ENCODE measurements at regions not wholly inside any gene's neighbourhood (a gene's known extent, or its start where the extent isn't known, plus 50 kb on each side); places are given as distances from the start of the nearest gene placed in this dataset.

DNA sequence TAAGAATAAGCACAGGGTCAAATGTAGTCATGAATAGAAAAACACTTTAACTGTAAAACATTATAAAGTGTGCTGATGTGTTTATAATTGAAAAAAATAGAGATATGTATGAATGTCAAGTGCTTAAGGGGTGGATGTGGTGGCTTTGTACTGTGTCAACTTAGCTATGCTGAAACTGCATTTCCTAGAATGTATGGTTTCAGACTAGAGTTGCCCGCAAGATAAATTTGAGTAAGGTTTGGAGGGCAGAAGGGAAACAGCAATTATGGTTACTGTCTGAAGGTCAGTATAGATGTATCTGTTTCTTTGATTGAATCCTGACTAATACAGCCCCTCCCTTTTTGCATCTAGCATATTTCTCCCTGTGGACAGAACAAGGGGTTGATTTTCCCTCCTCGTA, 288.1 kb upstream of the MOCS1 start:
- Mint-ChIP-seq H3K36me3 (ENCODE audit: insufficient read depth) (no peaks in the 10 kb centered on the region), H3K27me3 (ENCODE audit: low read depth) (peaks cover under 1% of the 10 kb centered on the region), H3K4me1 (ENCODE audit: low read depth) (no peaks in the 10 kb centered on the region), H3K9me3 (peaks cover 3% of the 10 kb centered on the region), H3K4me3 (no peak overlapping the region)
- DNase-seq: no peak
- no peak for ATAC-seq

DNA sequence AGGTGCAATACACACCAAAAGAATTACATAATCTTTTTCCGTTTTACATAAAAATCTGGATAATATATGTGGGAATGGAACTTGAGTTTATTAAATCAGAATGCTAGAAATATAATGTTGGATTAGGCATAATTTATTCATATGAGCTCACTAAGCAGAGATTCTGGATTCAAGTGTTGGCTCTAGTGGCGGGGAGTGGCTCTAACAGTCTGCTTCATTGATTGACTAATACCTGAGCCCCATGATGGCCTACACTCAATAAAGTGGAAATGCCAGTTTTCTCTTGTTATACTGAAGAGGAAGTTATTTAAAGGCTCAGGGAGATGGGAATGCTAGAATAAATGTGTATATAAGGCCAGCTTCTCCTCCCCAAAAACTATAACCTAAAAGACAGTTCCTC, 285.5 kb upstream of the MOCS1 start:
- no peak for DNase-seq

DNA sequence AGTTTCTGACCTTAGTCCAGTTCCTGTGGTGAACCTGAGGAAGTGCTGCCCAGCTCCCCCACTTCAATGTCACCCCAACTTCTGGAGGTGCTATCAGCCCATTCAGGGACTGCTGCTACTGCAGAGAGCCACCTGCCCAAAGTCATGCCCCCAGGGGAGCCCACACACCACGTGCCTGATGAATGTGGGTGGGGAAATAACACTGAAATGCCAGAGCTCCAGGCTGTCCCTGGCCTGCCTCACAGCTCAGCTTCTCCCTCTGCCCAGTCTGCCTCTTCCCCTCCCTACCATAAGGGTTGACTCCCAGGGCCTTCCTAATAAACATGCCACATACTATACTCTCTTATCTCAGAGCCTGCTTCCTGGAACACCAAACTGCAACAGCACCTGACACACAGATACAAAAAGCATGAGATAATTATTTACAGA, 276.4 kb upstream of the MOCS1 start:
- DNase-seq: no peak
- ATAC-seq: no peak
- Mint-ChIP-seq H3K4me3 (no peak overlapping the region), H3K27me3 (ENCODE audit: low read depth) (peaks cover 23% of the 10 kb centered on the region), H3K4me1 (ENCODE audit: low read depth) (no peaks in the 10 kb centered on the region), H3K36me3 (ENCODE audit: insufficient read depth) (no peaks in the 10 kb centered on the region), H3K9me3 (no peaks in the 10 kb centered on the region)

More for the DNA sequence above, 285.5 kb upstream of the MOCS1 start:
- no peaks in the 10 kb centered on the region for H3K4me1 Mint-ChIP-seq (ENCODE audit: low read depth)
- no peak for ATAC-seq
- peaks cover 3% of the 10 kb centered on the region for H3K27me3 Mint-ChIP-seq (ENCODE audit: low read depth)
- no peak overlapping the region for H3K4me3 Mint-ChIP-seq
- H3K9me3 Mint-ChIP-seq: peaks cover 3% of the 10 kb centered on the region
- no peaks in the 10 kb centered on the region for H3K36me3 Mint-ChIP-seq (ENCODE audit: insufficient read depth)

GRCh38 chr6:40205801-40206200, 271.5 kb upstream of the MOCS1 start:
- peaks cover 18% of the 10 kb centered on the region for H3K9me3 Mint-ChIP-seq
- H3K36me3 Mint-ChIP-seq (ENCODE audit: insufficient read depth): no peaks in the 10 kb centered on the region
- ATAC-seq: no peak
- no peak for DNase-seq
- H3K4me3 Mint-ChIP-seq: no peak overlapping the region
- peaks cover 16% of the 10 kb centered on the region for H3K27me3 Mint-ChIP-seq (ENCODE audit: low read depth)
- no peaks in the 10 kb centered on the region for H3K4me1 Mint-ChIP-seq (ENCODE audit: low read depth)

GRCh38 chr6:40205004-40205403, 270.7 kb upstream of the MOCS1 start:
- DNase-seq (no peak), ATAC-seq (no peak)
- Mint-ChIP-seq H3K4me1 (ENCODE audit: low read depth) (no peaks in the 10 kb centered on the region), H3K36me3 (ENCODE audit: insufficient read depth) (no peaks in the 10 kb centered on the region), H3K27me3 (ENCODE audit: low read depth) (peaks cover 16% of the 10 kb centered on the region), H3K4me3 (no peak overlapping the region), H3K9me3 (peaks cover 24% of the 10 kb centered on the region)

- Mint-ChIP-seq H3K4me3 (no peak overlapping the region), H3K4me1 (ENCODE audit: low read depth) (no peaks in the 10 kb centered on the region), H3K36me3 (ENCODE audit: insufficient read depth) (no peaks in the 10 kb centered on the region), H3K27me3 (ENCODE audit: low read depth) (peaks cover 3% of the 10 kb centered on the region), H3K9me3 (peaks cover 10% of the 10 kb centered on the region)
- DNase-seq: no peak
- no peak for ATAC-seq
These were observed 263.1 kb upstream of the MOCS1 start for GRCh38 chr6:40197371-40197770.

DNA sequence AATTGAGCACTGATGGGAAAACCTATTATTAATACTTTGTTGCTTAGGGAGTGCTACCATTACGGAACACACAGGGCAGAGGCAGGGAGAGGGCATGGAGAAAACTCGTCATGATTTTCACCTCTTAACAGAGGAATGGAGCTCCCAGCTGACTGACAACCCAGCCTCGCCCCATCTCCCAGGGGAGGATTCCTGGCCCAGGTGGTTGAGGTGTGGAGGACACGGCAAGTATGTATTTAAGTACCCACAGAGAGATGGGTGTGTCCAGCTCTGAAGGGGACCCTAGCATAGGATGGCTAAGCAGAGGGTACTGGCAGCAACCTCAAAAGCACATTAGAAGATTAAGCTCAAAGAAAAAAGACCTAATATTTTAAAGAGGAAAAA, 261.9 kb upstream of the MOCS1 start:
- no peak overlapping the region for H3K4me3 Mint-ChIP-seq
- H3K36me3 Mint-ChIP-seq (ENCODE audit: insufficient read depth): no peaks in the 10 kb centered on the region
- no peak for ATAC-seq
- no peak for DNase-seq
- H3K4me1 Mint-ChIP-seq (ENCODE audit: low read depth): no peaks in the 10 kb centered on the region
- H3K27me3 Mint-ChIP-seq (ENCODE audit: low read depth): peaks cover 7% of the 10 kb centered on the region
- peaks cover 5% of the 10 kb centered on the region for H3K9me3 Mint-ChIP-seq

GRCh38 chr6:40195428-40196134, 261.3 kb upstream of the MOCS1 start:
- DNase-seq (no peak), ATAC-seq (no peak)
- no peak overlapping the region for H3K4me3 Mint-ChIP-seq
- peaks cover 9% of the 10 kb centered on the region for H3K27me3 Mint-ChIP-seq (ENCODE audit: low read depth)
- H3K9me3 Mint-ChIP-seq: peaks cover 4% of the 10 kb centered on the region
- H3K36me3 Mint-ChIP-seq (ENCODE audit: insufficient read depth): no peaks in the 10 kb centered on the region
- H3K4me1 Mint-ChIP-seq (ENCODE audit: low read depth): no peaks in the 10 kb centered on the region

- Mint-ChIP-seq H3K4me3 (no peak overlapping the region), H3K4me1 (ENCODE audit: low read depth) (no peaks in the 10 kb centered on the region), H3K36me3 (ENCODE audit: insufficient read depth) (no peaks in the 10 kb centered on the region), H3K27me3 (ENCODE audit: low read depth) (peaks cover 9% of the 10 kb centered on the region), H3K9me3 (no peaks in the 10 kb centered on the region)
- ATAC-seq (no peak), DNase-seq (no peak)
These were observed 260.3 kb upstream of the MOCS1 start for GRCh38 chr6:40194447-40195170.

DNA sequence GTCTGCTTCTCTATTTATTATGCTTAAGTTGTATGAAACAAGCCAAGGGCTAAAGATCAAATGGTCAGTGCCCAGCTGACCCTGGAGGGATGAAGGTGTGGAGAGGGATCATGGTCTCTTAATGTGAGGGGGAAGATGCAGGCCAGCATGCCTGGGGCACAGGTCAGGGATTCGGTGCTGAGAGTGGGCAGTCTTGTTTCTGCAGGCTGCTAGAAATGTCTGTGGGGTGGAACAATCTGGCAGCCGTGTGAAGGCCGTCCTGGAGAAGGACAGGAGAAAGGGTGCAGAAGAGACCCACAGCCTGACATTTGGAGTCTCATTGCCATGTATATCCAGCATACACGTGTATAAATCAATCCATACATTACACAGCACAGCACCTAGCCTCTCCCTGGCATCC, 258.3 kb upstream of the MOCS1 start:
- H3K4me3 Mint-ChIP-seq: no peak overlapping the region
- no peaks in the 10 kb centered on the region for H3K9me3 Mint-ChIP-seq
- H3K36me3 Mint-ChIP-seq (ENCODE audit: insufficient read depth): no peaks in the 10 kb centered on the region
- peaks cover 9% of the 10 kb centered on the region for H3K27me3 Mint-ChIP-seq (ENCODE audit: low read depth)
- ATAC-seq: no peak
- H3K4me1 Mint-ChIP-seq (ENCODE audit: low read depth): no peaks in the 10 kb centered on the region
- no peak for DNase-seq

DNA sequence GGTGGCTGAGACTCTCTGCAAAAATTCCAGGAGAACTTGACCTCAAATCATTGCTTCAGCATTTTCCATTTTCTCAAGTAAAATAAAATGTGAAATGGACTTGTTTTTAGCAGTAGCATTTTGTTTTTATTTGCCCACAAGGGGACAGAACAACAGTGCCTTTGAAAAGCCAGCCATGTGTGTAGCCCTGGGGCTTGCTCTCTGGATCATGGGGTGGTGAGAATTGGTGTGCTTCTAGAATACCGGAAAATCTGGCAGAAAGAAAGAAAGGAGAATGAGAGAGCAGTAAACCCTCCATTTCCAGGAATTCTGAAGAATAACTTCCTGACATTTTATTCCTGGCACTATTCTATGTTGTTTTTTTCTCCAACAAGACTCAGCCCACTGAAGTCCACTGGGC, 254.7 kb upstream of the MOCS1 start:
- H3K4me3 Mint-ChIP-seq: no peak overlapping the region
- ATAC-seq (no peak), DNase-seq (no peak)
- H3K4me1 Mint-ChIP-seq (ENCODE audit: low read depth): no peaks in the 10 kb centered on the region
- H3K27me3 Mint-ChIP-seq (ENCODE audit: low read depth): peaks cover 9% of the 10 kb centered on the region
- H3K36me3 Mint-ChIP-seq (ENCODE audit: insufficient read depth): no peaks in the 10 kb centered on the region
- peaks cover 4% of the 10 kb centered on the region for H3K9me3 Mint-ChIP-seq

DNA sequence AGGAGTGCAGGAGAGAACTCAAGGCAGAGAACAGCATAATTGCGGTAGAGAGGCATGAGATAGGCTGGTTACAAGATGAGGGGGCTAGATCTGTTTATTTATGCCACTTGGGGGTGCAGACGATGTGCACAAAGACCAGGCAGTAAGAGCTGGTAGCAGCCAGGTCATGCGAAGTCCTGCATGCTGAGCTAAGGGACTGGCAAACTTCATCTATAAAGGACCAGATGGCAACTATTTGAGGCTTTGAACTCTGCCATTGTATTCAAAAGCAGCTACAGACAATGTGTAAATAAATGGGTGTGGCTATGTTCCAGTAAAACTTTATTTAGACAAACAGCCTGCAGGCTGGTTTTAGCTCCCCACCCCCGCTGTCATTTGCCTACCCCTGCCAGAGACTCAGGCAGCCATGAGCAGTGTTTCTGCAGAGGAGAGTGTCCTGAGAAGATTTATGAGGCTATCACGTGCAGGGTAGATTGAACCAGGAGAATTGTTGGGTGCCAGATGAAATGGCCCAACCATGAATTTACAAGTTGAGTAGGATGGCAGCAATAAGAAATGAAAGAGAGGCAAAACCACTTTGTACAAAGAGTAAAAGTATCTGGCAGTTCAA, 253.4 kb upstream of the MOCS1 start:
- Mint-ChIP-seq H3K9me3 (peaks cover 15% of the 10 kb centered on the region), H3K36me3 (ENCODE audit: insufficient read depth) (no peaks in the 10 kb centered on the region), H3K27me3 (ENCODE audit: low read depth) (peaks cover 8% of the 10 kb centered on the region), H3K4me1 (ENCODE audit: low read depth) (no peaks in the 10 kb centered on the region), H3K4me3 (no peak overlapping the region)
- no peak for DNase-seq
- no peak for ATAC-seq

- Mint-ChIP-seq H3K4me3 (no peak overlapping the region), H3K4me1 (ENCODE audit: low read depth) (no peaks in the 10 kb centered on the region), H3K9me3 (peaks cover 19% of the 10 kb centered on the region), H3K36me3 (ENCODE audit: insufficient read depth) (peaks cover 2% of the 10 kb centered on the region), H3K27me3 (ENCODE audit: low read depth) (no peaks in the 10 kb centered on the region)
- DNase-seq (no peak), ATAC-seq (no peak)
These were observed 251.2 kb upstream of the MOCS1 start for GRCh38 chr6:40185486-40185885.

DNA sequence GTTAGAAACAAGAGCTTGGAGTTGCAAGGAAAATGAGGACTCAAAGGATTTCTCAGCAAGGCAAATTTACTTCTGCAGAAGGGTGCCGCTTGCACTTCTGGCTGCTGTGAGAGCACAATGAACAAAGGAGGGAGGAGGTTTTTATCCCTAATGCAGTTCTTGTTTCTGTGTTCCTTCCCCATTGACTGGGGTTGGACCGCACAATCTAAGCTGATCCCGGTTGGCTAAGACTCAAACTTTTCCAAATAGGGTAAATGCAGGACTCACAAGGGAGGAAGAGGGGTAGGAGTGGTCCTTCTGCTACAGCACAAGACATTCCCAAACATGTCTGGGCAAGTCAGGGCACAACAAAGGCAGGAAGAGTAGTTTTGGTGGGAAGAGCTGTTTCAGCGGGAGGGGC, 249.6 kb upstream of the MOCS1 start:
- DNase-seq (no peak), ATAC-seq (no peak)
- no peaks in the 10 kb centered on the region for H3K27me3 Mint-ChIP-seq (ENCODE audit: low read depth)
- no peaks in the 10 kb centered on the region for H3K4me1 Mint-ChIP-seq (ENCODE audit: low read depth)
- peaks cover 2% of the 10 kb centered on the region for H3K36me3 Mint-ChIP-seq (ENCODE audit: insufficient read depth)
- H3K9me3 Mint-ChIP-seq: peaks cover 19% of the 10 kb centered on the region
- H3K4me3 Mint-ChIP-seq: no peak overlapping the region

DNA sequence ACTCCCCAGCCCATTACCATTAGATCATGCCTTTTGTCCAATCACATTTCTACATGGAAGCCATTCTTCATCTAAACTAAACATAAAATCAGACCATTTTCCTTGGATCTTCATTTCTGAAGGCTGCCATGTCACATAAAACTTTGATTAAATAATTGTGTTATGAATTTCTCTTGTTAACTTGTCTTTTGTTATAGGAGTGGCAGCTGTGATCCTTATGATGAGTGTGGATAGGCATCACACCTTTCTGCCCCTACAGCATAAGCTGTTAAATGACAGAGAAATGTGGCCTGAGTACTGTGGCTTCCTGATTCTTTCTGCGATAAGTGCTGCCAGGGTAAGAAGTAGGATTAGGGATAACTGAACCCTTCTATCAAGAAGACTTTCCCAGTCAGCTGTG, 247.1 kb upstream of the MOCS1 start:
- ATAC-seq (no peak), DNase-seq (no peak)
- H3K4me1 Mint-ChIP-seq (ENCODE audit: low read depth): no peaks in the 10 kb centered on the region
- H3K9me3 Mint-ChIP-seq: peaks cover 19% of the 10 kb centered on the region
- no peak overlapping the region for H3K4me3 Mint-ChIP-seq
- peaks cover 2% of the 10 kb centered on the region for H3K27me3 Mint-ChIP-seq (ENCODE audit: low read depth)
- H3K36me3 Mint-ChIP-seq (ENCODE audit: insufficient read depth): peaks cover 2% of the 10 kb centered on the region

All from activated T-cell treated with anti-CD3 and anti-CD28 coated beads, Interleukin-2, amount 50 U/mL, for 4 hours (primary cell).